Left ventricle myocardium inferior (tissue), 1 donor: ENCODE measurements at regions not wholly inside any gene's neighbourhood (a gene's known extent, or its start where the extent isn't known, plus 50 kb on each side); places are given as distances from the start of the nearest gene placed in this dataset.

Experiments
- DNase-seq: peaks from one replicate; pipeline ENCODE4 v3.0.0-alpha.2; 2020
- H3K27ac ChIP-seq: fragments of 200-600 bp; replicated peaks from 2 replicates; pipeline ENCODE4 v1.8.0; 2021
- H3K27me3 ChIP-seq: fragments of 200-600 bp; 2 replicates; pipeline ENCODE4 v1.8.0; 2021; ENCODE audit warnings: low read depth
- H3K36me3 ChIP-seq: fragments of 200-600 bp; 2 replicates; pipeline ENCODE4 v1.8.0; 2021
- H3K4me1 ChIP-seq: fragments of 200-600 bp; 2 replicates; pipeline ENCODE4 v1.8.0; 2021
- H3K4me3 ChIP-seq: fragments of 200-600 bp; 2 replicates; pipeline ENCODE4 v1.8.0; 2021; ENCODE audit warnings: mild to moderate bottlenecking, moderate library complexity
- H3K9me3 ChIP-seq: fragments of 200-600 bp; replicated peaks from 2 replicates; pipeline ENCODE4 v1.8.0; 2021
- CTCF ChIP-seq: fragments of 200-600 bp; IDR thresholded peaks from 2 replicates; pipeline ENCODE4 v1.8.0; 2021; ENCODE audit warnings: antibody characterized with exemption, mild to moderate bottlenecking, borderline replicate concordance
- intact Hi-C: fragments of 100-400 bp; cut with micrococcal nuclease; formaldehyde crosslinking; loops from one replicate; pipeline ENCODE4 v1.11.0; 2022
- donor health status: DM: no; HTN: yes; CAD: no; lungs with severe emphysema.

GRCh38 chr10:130964771-130965170, 346.8 kb downstream of the TCERG1L start:
- no peak for TF ChIP-seq CTCF
- intact Hi-C loops, result no loop called here
- no peak overlapping the region for H3K27ac ChIP-seq
- H3K36me3 ChIP-seq, result no peaks in the 10 kb centered on the region
- H3K4me3 ChIP-seq, result no peak overlapping the region
- no peaks in the 10 kb centered on the region for H3K4me1 ChIP-seq
- DNase-seq, result no peak
- H3K9me3 ChIP-seq, result no peaks in the 10 kb centered on the region
- H3K27me3 ChIP-seq, result peaks cover 48% of the 10 kb centered on the region

- TF ChIP-seq CTCF, result no peak
- intact Hi-C loops, result no loop called here
- Histone ChIP-seq H3K36me3 (no peaks in the 10 kb centered on the region), H3K4me1 (no peaks in the 10 kb centered on the region), H3K27me3 (peaks cover 45% of the 10 kb centered on the region), H3K27ac (no peak overlapping the region), H3K4me3 (no peak overlapping the region), H3K9me3 (no peaks in the 10 kb centered on the region)
- DNase-seq, result no peak
Measured at GRCh38 chr10:130967161-130967560, 344.4 kb downstream of the TCERG1L start.

GRCh38 chr10:130967784-130968183, 343.7 kb downstream of the TCERG1L start:
- TF ChIP-seq CTCF, result no peak
- intact Hi-C loops, result no loop called here
- DNase-seq, result no peak
- H3K27ac ChIP-seq, result no peak overlapping the region
- H3K4me1 ChIP-seq, result no peaks in the 10 kb centered on the region
- H3K27me3 ChIP-seq, result peaks cover 40% of the 10 kb centered on the region
- H3K4me3 ChIP-seq, result no peak overlapping the region
- H3K9me3 ChIP-seq, result no peaks in the 10 kb centered on the region
- no peaks in the 10 kb centered on the region for H3K36me3 ChIP-seq

- no peak for DNase-seq
- Histone ChIP-seq H3K4me1 (no peaks in the 10 kb centered on the region), H3K9me3 (no peaks in the 10 kb centered on the region), H3K36me3 (no peaks in the 10 kb centered on the region), H3K27me3 (peaks cover 41% of the 10 kb centered on the region), H3K27ac (no peak overlapping the region), H3K4me3 (no peak overlapping the region)
- TF ChIP-seq CTCF, result no peak
- intact Hi-C loops, result no loop called here
Measured at GRCh38 chr10:130968511-130968910, 343.0 kb downstream of the TCERG1L start.

- no peak for TF ChIP-seq CTCF
- no peak overlapping the region for H3K27ac ChIP-seq
- intact Hi-C loops, result no loop called here
Measured at GRCh38 chr10:130968964-130969363, 342.6 kb downstream of the TCERG1L start.

GRCh38 chr10:130969700-130970099, 341.8 kb downstream of the TCERG1L start:
- H3K4me3 ChIP-seq, result no peak overlapping the region
- TF ChIP-seq CTCF, result no peak
- H3K4me1 ChIP-seq, result no peaks in the 10 kb centered on the region
- H3K9me3 ChIP-seq, result no peaks in the 10 kb centered on the region
- intact Hi-C loops, result no loop called here
- no peak overlapping the region for H3K27ac ChIP-seq
- DNase-seq, result no peak
- H3K27me3 ChIP-seq, result peaks cover 38% of the 10 kb centered on the region
- H3K36me3 ChIP-seq, result no peaks in the 10 kb centered on the region

More at GRCh38 chr10:130968964-130969363, 342.6 kb downstream of the TCERG1L start:
- peaks cover 42% of the 10 kb centered on the region for H3K27me3 ChIP-seq
- H3K4me1 ChIP-seq, result no peaks in the 10 kb centered on the region
- H3K9me3 ChIP-seq, result no peaks in the 10 kb centered on the region
- no peaks in the 10 kb centered on the region for H3K36me3 ChIP-seq
- DNase-seq, result no peak
- no peak overlapping the region for H3K4me3 ChIP-seq
